ENCODE measurements at regions not wholly inside any gene's neighbourhood (a gene's known extent, or its start where the extent isn't known, plus 50 kb on each side); places are given as distances from the start of the nearest gene placed in this dataset.
A peak's percentile ranks its signal among the peaks of the same experiment; 100 is the strongest.

GRCh38 chr4:73001885-73002284 is 67.6 kb downstream of the COX18 start:
- no peak for FAIRE-seq

DNA sequence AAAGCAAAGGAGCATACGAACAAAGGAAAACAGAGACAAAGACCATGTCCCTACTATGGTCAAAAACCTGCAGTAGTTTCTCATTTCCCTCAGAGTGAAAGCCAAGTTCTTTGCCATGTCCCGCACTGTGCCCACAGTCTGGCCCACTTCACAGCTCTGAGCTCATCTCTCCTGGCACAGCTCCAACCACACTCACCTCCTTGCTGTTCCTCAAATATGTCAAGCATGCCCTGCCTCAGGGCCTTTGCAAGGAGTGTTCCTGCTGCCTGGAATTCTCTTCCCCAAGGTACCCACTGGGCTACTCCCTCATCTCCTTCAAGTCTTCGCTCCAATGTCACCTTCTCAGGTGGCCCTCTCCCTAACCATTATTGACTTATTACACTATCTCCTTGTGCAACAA is 72.1 kb downstream of the COX18 start:
- FAIRE-seq, result no peak

GRCh38 chr4:72994670-72995069 is 74.8 kb downstream of the COX18 start:
- FAIRE-seq, result no peak

- FAIRE-seq, result no peak
Observed at GRCh38 chr4:72993876-72994275, 75.6 kb downstream of the COX18 start.

DNA sequence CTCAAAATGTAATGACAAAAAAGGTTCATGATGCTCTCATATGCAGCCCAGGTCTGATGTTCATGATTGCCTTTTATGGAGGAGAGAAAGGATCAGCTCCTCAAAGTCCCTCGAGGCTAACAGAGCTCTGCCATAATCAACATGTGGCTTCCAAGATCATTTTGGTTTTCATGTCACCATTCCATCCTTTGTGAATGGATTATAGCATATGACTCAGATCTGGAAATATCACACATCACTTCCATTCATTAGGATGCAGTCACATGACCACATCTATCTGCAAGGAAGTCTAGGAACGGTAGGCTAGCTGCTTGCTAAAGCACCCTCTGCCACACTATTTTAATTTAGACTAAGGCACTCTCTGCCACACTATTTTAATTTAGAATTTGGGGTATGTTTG is 77.6 kb downstream of the COX18 start:
- no peak for FAIRE-seq

DNA sequence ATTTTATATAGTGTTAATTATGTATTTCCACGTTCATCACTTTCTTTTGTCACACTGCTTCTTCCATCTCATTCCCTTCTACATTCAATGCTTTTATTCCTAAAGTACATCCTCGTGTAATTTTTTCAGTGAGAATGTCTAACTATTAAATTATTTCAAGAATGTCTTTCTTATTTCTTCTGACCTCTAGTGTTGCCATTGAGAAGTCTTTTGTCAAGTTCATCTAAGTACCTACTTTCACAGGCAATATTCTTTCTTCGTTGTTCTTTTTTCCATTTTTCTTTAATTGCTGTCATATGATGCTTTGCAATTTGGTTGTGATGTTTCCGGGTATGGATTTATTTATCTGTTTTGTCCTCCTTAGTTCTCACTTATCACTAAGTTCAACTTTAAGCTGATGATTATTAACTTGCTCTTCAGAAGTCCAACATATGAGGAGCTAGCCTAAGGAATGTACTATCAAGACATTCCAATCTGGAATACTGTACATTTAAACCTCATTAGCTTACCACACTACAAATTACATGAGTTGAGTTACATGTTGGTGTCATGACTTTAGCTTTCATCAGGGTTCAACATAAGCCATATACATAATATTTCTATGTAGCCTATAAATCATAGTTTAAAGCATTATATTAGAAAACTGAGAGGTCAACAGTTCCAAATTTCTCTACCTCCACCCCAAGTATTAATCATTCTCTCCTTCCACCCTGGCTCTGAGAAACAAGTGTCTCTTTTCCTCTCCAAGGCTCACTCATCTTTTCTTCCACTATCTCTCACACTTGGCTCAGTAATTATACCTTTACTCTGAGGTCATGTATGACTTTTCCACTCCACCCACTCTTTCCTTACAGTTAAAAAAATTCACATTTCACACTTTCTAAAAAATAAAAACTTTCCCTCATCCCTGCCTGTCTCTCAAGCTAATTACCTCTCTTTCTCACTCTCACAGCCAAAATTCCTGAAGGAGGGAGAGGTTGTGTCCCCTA is 81.5 kb downstream of the COX18 start:
- FAIRE-seq, result no peak

DNA sequence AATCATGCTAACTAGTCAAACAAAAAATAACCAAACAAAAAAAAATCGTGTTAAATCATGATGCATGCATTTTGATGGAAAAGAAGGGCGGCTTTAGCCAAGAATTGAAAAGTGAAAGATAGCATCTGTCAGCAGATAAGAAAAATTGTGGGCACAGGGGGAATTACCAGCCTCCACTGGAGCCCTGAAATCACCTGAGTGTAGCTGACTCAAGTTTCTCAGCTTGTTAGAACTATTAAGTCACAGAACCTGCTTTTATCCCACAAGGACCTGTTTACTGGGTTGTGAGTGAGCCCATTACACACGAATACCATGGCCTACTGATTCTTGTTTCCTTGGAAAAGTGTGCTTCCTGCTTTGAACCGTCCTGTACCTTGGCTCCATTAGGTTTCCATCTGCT is 85.2 kb downstream of the COX18 start:
- no peak for FAIRE-seq

DNA sequence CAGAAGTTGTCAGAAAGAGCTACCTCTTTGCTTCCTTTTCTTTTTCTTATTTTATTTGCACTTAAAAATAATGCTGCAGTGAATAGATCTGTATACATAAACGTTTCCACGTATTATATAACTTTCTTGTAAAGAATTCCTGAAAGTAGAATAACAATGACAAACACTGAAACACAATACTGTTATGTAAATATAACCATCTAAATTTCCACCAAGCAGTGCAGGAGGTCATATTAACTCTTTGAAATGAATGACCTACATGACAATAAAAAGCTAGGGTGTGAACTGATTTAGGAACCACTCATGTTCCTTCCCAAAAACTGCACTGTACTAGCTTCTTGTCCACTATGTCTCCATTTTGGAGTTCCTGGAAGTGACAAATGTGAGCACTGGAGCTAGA is 85.8 kb downstream of the COX18 start:
- no peak for FAIRE-seq

GRCh38 chr4:72977936-72978485 is 91.5 kb downstream of the COX18 start:
- no peak for FAIRE-seq

DNA sequence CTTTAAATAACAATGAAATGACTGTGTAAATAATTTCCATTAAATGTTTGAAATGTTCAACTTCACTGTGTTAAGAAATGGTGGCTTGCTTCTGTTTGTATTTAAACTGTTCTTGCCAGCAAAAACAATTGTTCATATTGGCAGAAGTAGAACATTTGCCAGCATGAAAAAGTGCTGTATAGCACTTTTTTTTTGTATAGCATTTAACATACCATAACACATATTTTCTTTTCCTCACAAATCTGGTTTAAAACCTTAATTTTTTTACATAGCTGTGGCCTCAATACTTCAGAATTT is 94.1 kb downstream of the COX18 start:
- no peak for FAIRE-seq

- FAIRE-seq, result no peak
Observed at GRCh38 chr4:72974694-72975487, 94.6 kb downstream of the COX18 start.

DNA sequence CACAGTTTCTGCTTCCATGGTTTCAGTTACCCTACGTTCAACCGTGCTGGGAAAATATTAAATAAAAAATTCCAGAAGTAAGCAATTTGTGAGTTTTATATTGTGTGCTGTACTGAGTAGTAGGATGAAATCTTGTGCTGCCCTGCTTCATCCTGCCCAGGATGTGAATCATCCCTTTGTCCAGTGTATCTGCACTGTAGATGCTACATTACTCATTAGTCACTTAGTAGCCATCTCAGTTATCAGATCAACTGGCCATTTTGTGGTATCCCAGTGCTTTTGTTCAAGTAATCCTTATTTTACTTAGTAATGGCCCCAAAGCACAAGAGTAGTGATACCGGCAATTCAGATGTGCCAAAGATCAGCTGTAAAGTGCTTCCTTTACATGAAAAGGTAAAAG is 97.9 kb downstream of the COX18 start:
- no peak for FAIRE-seq

GRCh38 chr4:72970756-72971155 is 98.8 kb downstream of the COX18 start:
- no peak for FAIRE-seq

DNA sequence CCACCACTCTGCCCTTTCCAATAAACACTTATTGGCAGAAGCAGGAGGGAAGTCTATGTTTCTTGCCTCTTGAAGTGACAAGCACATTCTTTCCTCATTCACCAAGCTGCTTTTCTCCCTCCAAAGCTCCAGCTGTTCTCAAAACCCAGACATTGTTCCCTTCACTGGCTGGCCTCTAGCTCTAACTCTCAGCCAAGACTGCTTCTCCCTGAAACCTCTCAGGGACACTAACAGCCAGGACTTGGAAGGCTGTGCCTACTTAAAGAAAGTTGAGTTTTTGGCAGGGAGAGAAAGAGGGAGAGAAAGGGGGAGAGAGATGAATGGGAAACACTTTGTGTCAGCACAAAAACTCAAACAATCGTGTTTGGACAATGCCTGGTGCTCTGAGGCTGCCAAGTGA is 99.5 kb downstream of the COX18 start:
- no peak for FAIRE-seq

GRCh38 chr4:72966652-72967051 is 102.9 kb downstream of the COX18 start:
- no peak for FAIRE-seq

GRCh38 chr4:72959411-72959810 is 110.1 kb downstream of the COX18 start:
- no peak for FAIRE-seq

DNA sequence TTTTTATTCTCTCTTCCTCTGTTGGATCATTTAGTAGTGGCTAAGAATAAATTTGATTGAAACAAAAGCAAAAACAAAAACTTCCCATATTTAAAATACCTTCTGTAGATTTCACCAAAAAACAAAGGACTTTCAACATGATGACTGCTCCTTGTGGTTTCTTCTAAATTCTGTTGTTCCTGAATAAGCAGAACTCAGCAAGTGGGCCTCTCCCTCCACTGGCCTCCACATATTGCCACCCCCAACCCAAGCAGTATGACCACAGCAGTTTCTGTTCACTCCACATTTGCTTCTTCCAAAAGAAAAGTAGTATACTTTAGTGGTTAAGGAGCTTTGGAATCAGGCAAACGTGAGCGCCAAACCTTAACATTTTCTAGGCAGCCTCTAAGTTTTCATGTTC is 114.7 kb downstream of the COX18 start:
- no peak for FAIRE-seq

- FAIRE-seq, result no peak
Observed at GRCh38 chr4:72953571-72953970, 115.9 kb downstream of the COX18 start.

GRCh38 chr4:72951628-72952027 is 117.9 kb downstream of the COX18 start:
- FAIRE-seq, result no peak

GRCh38 chr4:72951147-72951546 is 118.4 kb downstream of the COX18 start:
- no peak for FAIRE-seq

GRCh38 chr4:72948080-72948479 is 121.4 kb downstream of the COX18 start:
- FAIRE-seq, result peak; percentile 95

- no peak for FAIRE-seq
Observed at GRCh38 chr4:72945719-72946336, 123.7 kb downstream of the COX18 start.

DNA sequence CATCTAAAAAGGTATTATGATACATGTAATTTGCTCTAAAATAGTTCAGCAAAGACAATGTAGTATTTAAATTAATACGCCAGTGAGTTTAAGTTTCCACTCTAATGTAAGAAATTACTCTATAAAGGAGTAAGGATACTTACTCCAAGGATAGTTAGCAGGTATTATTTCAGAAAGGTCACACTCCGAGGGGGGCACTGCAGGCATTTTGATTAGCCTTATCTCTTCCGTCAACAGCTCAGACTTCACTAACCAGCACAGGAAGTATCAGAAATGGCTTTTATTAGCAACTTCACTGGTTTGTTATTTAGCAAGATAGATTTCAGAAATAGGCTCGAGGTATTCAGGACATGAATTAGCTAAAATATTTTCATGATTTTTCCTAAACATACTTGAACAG is 127.0 kb downstream of the COX18 start:
- no peak for FAIRE-seq
